Right lobe of liver (tissue), 4 donors: ENCODE measurements at regions not wholly inside any gene's neighbourhood (a gene's known extent, or its start where the extent isn't known, plus 50 kb on each side); places are given as distances from the start of the nearest gene placed in this dataset.

Experiments
- POLR2A ChIP-seq: fragments of 450-650 bp; IDR thresholded peaks from one replicate; pipeline ENCODE4 v1.6.1; 2017; ENCODE audit warnings: antibody characterized with exemption, mild to moderate bottlenecking
- TF ChIP-seq, protein P1 (sequence below), 4 donors: fragments of 200-600 bp in 3 of 4; fragments of 450-650 bp in 1 of 4; IDR thresholded peaks; one replicate each; pipeline versions ENCODE4 v1.5.1 to v1.8.0; 2016 to 2022; ENCODE audit warnings: antibody characterized with exemption in 4 of 4, mild to moderate bottlenecking in 2 of 4
- donor health status: DM: no; HTN: no; CAD: no.
- donor health status: DM: no; HTN: no; CAD: no.
- donor health status: DM: no; HTN: yes; CAD: no.

DNA sequence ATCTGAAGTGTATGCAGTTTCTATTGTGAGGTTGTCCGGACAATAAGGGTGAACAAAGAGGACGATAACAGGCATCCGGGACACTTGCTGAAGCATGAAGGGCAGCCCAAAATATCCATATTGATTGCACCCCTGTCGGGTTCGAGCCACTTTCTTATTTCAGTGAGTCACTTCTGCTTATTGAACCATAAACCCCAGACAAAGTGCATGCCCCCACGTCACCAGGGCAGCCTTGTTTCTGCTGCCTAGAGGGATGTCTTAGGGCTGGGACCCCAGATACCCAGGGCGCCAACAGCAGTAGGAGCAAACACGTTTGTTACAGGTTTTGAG, 175.3 kb upstream of the LYZL1 start:
- TF ChIP-seq, protein P1, sequence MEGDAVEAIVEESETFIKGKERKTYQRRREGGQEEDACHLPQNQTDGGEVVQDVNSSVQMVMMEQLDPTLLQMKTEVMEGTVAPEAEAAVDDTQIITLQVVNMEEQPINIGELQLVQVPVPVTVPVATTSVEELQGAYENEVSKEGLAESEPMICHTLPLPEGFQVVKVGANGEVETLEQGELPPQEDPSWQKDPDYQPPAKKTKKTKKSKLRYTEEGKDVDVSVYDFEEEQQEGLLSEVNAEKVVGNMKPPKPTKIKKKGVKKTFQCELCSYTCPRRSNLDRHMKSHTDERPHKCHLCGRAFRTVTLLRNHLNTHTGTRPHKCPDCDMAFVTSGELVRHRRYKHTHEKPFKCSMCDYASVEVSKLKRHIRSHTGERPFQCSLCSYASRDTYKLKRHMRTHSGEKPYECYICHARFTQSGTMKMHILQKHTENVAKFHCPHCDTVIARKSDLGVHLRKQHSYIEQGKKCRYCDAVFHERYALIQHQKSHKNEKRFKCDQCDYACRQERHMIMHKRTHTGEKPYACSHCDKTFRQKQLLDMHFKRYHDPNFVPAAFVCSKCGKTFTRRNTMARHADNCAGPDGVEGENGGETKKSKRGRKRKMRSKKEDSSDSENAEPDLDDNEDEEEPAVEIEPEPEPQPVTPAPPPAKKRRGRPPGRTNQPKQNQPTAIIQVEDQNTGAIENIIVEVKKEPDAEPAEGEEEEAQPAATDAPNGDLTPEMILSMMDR (IDR thresholded peaks at IDR 0.05) = no peak
- no peak for TF ChIP-seq POLR2A
